ENCODE measurements at regions not wholly inside any gene's neighbourhood (a gene's known extent, or its start where the extent isn't known, plus 50 kb on each side); places are given as distances from the start of the nearest gene placed in this dataset.

GRCh38 chr4:100707786-100708185 is 190.0 kb upstream of the EMCN start:
- Histone ChIP-seq H3K36me3 (ENCODE audit: insufficient read depth, low read length, poor library complexity, severe bottlenecking) (no peaks in the 10 kb centered on the region), H3K4me1 (ENCODE audit: insufficient read depth, low read length, poor library complexity, severe bottlenecking) (no peaks in the 10 kb centered on the region), H3K4me3 (ENCODE audit: low read depth, low read length, poor library complexity, severe bottlenecking) (no peak overlapping the region), H3K27me3 (replicated peaks; ENCODE audit: insufficient read depth, low read depth, low read length, poor library complexity) (no peaks in the 10 kb centered on the region), H3K9me3 (ENCODE audit: low read depth, low read length, poor library complexity, severe bottlenecking) (no peaks in the 10 kb centered on the region), H3K27ac (ENCODE audit: low read depth, low read length, poor library complexity, severe bottlenecking) (no peak overlapping the region)
- TF ChIP-seq EZH2 (IDR thresholded peaks at IDR 0.05; ENCODE audit: borderline replicate concordance, low read depth, low read length, poor library complexity, severe bottlenecking) (no peak), CTCF (conservative IDR thresholded peaks at IDR 0.05; ENCODE audit: low read depth, low read length) (no peak)
- intact Hi-C loops (cut with micrococcal nuclease; ENCODE audit: unreplicated experiment): no loop called here
- ChIA-PET POLR2A (ENCODE audit: low non-redundant PET) (no interaction called here), CTCF (no interaction called here)
- DNase-seq (ENCODE audit: low spot score): no peak
- no TSS peak for BruUV-seq (replicated peaks)

GRCh38 chr4:100696531-100696930 is 178.7 kb upstream of the EMCN start:
- Histone ChIP-seq H3K4me1 (ENCODE audit: insufficient read depth, low read length, poor library complexity, severe bottlenecking) (no peaks in the 10 kb centered on the region), H3K27ac (ENCODE audit: low read depth, low read length, poor library complexity, severe bottlenecking) (no peak overlapping the region), H3K9me3 (ENCODE audit: low read depth, low read length, poor library complexity, severe bottlenecking) (no peaks in the 10 kb centered on the region), H3K27me3 (replicated peaks; ENCODE audit: insufficient read depth, low read depth, low read length, poor library complexity) (no peaks in the 10 kb centered on the region), H3K4me3 (ENCODE audit: low read depth, low read length, poor library complexity, severe bottlenecking) (no peak overlapping the region), H3K36me3 (ENCODE audit: insufficient read depth, low read length, poor library complexity, severe bottlenecking) (no peaks in the 10 kb centered on the region)
- intact Hi-C loops (cut with micrococcal nuclease; ENCODE audit: unreplicated experiment): no loop called here
- ChIA-PET POLR2A (ENCODE audit: low non-redundant PET) (no interaction called here), CTCF (no interaction called here)
- no peak for DNase-seq (ENCODE audit: low spot score)
- TF ChIP-seq CTCF (conservative IDR thresholded peaks at IDR 0.05; ENCODE audit: low read depth, low read length) (no peak), EZH2 (IDR thresholded peaks at IDR 0.05; ENCODE audit: borderline replicate concordance, low read depth, low read length, poor library complexity, severe bottlenecking) (no peak)
- BruUV-seq (replicated peaks): no TSS peak

GRCh38 chr4:100695871-100696270 is 178.0 kb upstream of the EMCN start:
- ChIA-PET POLR2A (ENCODE audit: low non-redundant PET) (no interaction called here), CTCF (no interaction called here)
- Histone ChIP-seq H3K4me3 (ENCODE audit: low read depth, low read length, poor library complexity, severe bottlenecking) (no peak overlapping the region), H3K27me3 (replicated peaks; ENCODE audit: insufficient read depth, low read depth, low read length, poor library complexity) (no peaks in the 10 kb centered on the region), H3K36me3 (ENCODE audit: insufficient read depth, low read length, poor library complexity, severe bottlenecking) (no peaks in the 10 kb centered on the region), H3K4me1 (ENCODE audit: insufficient read depth, low read length, poor library complexity, severe bottlenecking) (no peaks in the 10 kb centered on the region), H3K9me3 (ENCODE audit: low read depth, low read length, poor library complexity, severe bottlenecking) (no peaks in the 10 kb centered on the region), H3K27ac (ENCODE audit: low read depth, low read length, poor library complexity, severe bottlenecking) (no peak overlapping the region)
- BruUV-seq (replicated peaks): no TSS peak
- no peak for TF ChIP-seq CTCF (conservative IDR thresholded peaks at IDR 0.05; ENCODE audit: low read depth, low read length)
- no peak for DNase-seq (ENCODE audit: low spot score)
- intact Hi-C loops (cut with micrococcal nuclease; ENCODE audit: unreplicated experiment): no loop called here
